WI38 (cell line): ENCODE measurements at regions not wholly inside any gene's neighbourhood (a gene's known extent, or its start where the extent isn't known, plus 50 kb on each side); places are given as distances from the start of the nearest gene placed in this dataset.

Experiments
- H3K4me3 ChIP-seq: 2 replicates; pipeline ENCODE4 v1.5.1; 2011; ENCODE audit warnings: low read depth, mild to moderate bottlenecking, control low read depth, low read length
- CTCF ChIP-seq: IDR thresholded peaks from 2 replicates; pipeline ENCODE4 v1.5.1; 2012; ENCODE audit warnings: low read depth, mild to moderate bottlenecking, control low read depth, low read length

GRCh38 chr1:81217058-81217457 is 583.7 kb upstream of the ADGRL2 start:
- no peak for TF ChIP-seq CTCF
- no peak overlapping the region for H3K4me3 ChIP-seq

DNA sequence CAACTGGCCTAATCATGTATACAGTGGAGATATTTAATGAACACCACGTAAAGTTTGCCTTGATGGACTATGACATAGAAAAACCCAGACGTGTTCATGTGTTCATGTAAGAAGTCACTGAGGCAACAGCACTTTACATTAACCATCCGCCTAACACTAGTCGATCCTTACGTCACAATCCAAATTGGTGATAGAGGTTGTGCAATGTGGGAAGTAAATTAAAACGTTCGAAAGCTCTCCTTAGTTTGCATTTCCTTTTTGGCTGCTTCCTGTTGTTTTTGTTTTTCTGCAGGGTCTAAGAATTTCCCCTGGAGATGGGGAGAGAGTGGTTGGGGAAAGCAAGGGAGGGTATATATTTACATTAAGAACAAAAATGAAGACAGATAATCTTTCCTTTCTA is 587.5 kb upstream of the ADGRL2 start:
- H3K4me3 ChIP-seq: no peak overlapping the region
- no peak for TF ChIP-seq CTCF

- no peak for TF ChIP-seq CTCF
- H3K4me3 ChIP-seq: no peak overlapping the region
Observed at GRCh38 chr1:81209461-81209860, 591.3 kb upstream of the ADGRL2 start.

DNA sequence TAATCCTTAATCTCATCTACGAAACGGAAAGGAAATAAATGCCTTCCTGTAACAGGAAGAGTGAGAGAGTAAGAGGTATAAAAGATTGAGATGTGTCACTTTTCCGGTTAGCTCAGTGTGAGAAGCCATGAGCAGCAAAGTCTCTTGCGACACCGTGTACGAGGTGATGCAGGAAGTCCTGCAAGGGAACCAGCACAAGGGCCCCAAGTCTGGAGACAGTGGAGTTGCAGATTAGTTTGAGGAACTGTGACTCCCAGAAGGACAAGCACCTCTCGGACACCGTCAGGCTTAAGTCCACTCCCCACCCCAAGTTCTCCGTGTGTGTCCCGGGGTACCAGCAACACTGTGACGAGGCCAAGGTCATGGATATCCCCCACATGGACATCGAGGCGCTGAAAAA is 592.3 kb upstream of the ADGRL2 start:
- H3K4me3 ChIP-seq: no peak overlapping the region
- no peak for TF ChIP-seq CTCF

DNA sequence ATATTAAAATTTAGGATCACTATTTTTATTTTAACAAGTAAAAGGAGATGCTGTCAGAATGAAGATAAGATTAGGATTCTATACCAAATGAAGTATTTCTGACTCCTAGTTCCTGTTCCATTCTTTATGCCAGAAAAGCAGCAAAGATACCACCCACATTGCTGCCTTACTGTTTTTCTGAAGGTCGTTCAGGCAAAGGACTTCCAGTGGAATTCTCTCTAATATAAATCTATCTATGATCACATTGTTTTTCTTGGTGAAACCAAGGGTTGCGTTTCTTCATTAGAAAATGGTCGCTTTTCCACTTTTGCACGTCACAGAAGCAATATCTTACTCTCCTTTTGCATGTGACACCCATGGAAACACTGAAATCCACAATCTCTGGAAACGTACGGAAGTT is 594.8 kb upstream of the ADGRL2 start:
- TF ChIP-seq CTCF: no peak
- H3K4me3 ChIP-seq: no peak overlapping the region

DNA sequence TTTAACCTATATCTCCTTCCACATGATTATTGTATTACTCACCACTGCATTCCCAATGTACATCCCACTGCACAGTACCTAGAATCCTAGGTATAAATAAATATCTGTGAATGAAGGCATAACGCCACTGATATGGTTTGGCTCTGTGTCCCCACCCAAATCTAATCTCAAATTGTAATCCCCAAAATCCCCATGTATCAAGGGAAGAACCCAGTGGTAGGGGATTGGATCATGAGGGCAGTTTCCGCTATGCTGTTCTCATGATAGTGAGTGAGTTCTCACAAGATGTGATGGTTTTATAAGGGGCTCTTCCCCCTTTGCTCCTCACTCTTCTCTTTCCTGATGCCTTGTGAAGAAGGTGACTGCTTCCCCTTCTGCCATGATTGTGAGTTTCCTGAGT is 599.0 kb upstream of the ADGRL2 start:
- H3K4me3 ChIP-seq: no peak overlapping the region
- no peak for TF ChIP-seq CTCF

GRCh38 chr1:81197591-81197990 is 603.1 kb upstream of the ADGRL2 start:
- TF ChIP-seq CTCF: no peak

More at GRCh38 chr1:81197591-81197990, 603.1 kb upstream of the ADGRL2 start:
- H3K4me3 ChIP-seq: no peak overlapping the region
